HepG2 (cell line): ENCODE measurements at regions not wholly inside any gene's neighbourhood (a gene's known extent, or its start where the extent isn't known, plus 50 kb on each side); places are given as distances from the start of the nearest gene placed in this dataset.

Experiments
- ATAC-seq: fragments of 200-7000 bp; cut with Tn5 transposase; 3 replicates; pipeline ENCODE4 v1.9.1; 2020; ENCODE audit warnings: mild to moderate bottlenecking, moderate library complexity
- BruUV-seq: library from RNA; stranded (reverse); fragments of 400-500 nt; replicated peaks from 2 replicates; lab custom pipeline; 2021; lab: Mats Ljungman, UMichigan
- CTCF ChIA-PET: fragments of 300-600 bp; formaldehyde crosslinking; extraction: SDS; loops from one replicate; lab custom pipeline; 2021; ENCODE audit warnings: low total read pairs, inconsistent platforms, low intra/inter-chr PET ratio; lab: Yijun Ruan, JAX
- POLR2A ChIA-PET: fragments of 350-600 bp; sonication (Branson Sonifier 250); formaldehyde crosslinking; loops from one replicate; lab custom pipeline; 2020; ENCODE audit warnings: antibody characterized with exemption, inconsistent platforms; lab: Yijun Ruan, JAX
- DNase-seq: peaks from one replicate; pipeline ENCODE4 v3.0.0-alpha.2; 2015; ENCODE audit warnings: low spot score
- FAIRE-seq: peaks from 3 replicates; lab custom pipeline; 2011; peaks lifted over from hg19 to GRCh38; lab: Jason Lieb, UNC
- H2AFZ ChIP-seq: one replicate; pipeline ENCODE4 v1.6.1; 2011; ENCODE audit warnings: low read length, inconsistent platforms
- H3K27ac ChIP-seq: fragments of 300-600 bp; 3 replicates; pipeline ENCODE4 v1.8.0; 2011; ENCODE audit warnings: mixed run types, mild to moderate bottlenecking, mixed read lengths, low read length, inconsistent platforms; ENCODE audit not compliant: insufficient read depth; ENCODE audit errors: extremely low read length
- H3K27me3 ChIP-seq, 2 experiments: fragments of 200-600 bp in 1 of 2; 2 replicates in 1 of 2; 3 replicates in 1 of 2; pipeline versions ENCODE4 v1.6.0 to v1.8.0; 2011; ENCODE audit warnings: low read length in 2 of 2, mild to moderate bottlenecking in 2 of 2, moderate library complexity in 2 of 2, inconsistent platforms in 1 of 2; ENCODE audit not compliant: insufficient read depth in 2 of 2, control insufficient read depth in 1 of 2
- H3K36me3 ChIP-seq, 2 experiments: fragments of 200-600 bp in 1 of 2; replicated peaks in 1 of 2; 2 replicates in 1 of 2; 3 replicates in 1 of 2; pipeline versions ENCODE4 v1.5.1 to v1.8.0; 2011; ENCODE audit warnings: low read length in 2 of 2, inconsistent platforms in 1 of 2; ENCODE audit not compliant: insufficient read depth in 2 of 2, control insufficient read depth in 1 of 2
- H3K4me1 ChIP-seq: 2 replicates; pipeline ENCODE4 v1.5.1; 2012; ENCODE audit warnings: low read length, inconsistent platforms; ENCODE audit not compliant: insufficient read depth
- H3K4me2 ChIP-seq: 2 replicates; pipeline ENCODE4 v1.6.0; 2011; ENCODE audit warnings: low read depth, low read length, inconsistent platforms
- H3K4me3 ChIP-seq, 3 experiments: fragments of 200-600 bp in 1 of 3; sonication (generic), shearing (Covaris generic) in 1 of 3; replicated peaks in 1 of 3; 2 replicates each; pipeline ENCODE4 v1.5.1; 2011 to 2016; ENCODE audit warnings: low read length in 3 of 3, inconsistent platforms in 2 of 3, low read depth in 2 of 3, mild to moderate bottlenecking in 2 of 3, control low read depth in 1 of 3, mixed read lengths in 1 of 3; ENCODE audit not compliant: insufficient read depth in 1 of 3
- H3K79me2 ChIP-seq: one replicate; pipeline ENCODE4 v1.6.1; 2011; ENCODE audit warnings: low read length, inconsistent platforms; ENCODE audit not compliant: insufficient read depth
- H3K9ac ChIP-seq: 2 replicates; pipeline ENCODE4 v1.6.0; 2011; ENCODE audit warnings: mild to moderate bottlenecking, low read depth, low read length, inconsistent platforms; ENCODE audit not compliant: insufficient read depth
- H3K9me3 ChIP-seq: 2 replicates; pipeline ENCODE4 v1.5.1; 2012; ENCODE audit warnings: mild to moderate bottlenecking, low read length
- H4K20me1 ChIP-seq: 2 replicates; pipeline ENCODE4 v1.6.0; 2011; ENCODE audit warnings: inconsistent platforms, mild to moderate bottlenecking, low read length, moderate library complexity; ENCODE audit not compliant: insufficient read depth
- CBX1 ChIP-seq: IDR thresholded peaks from one replicate; pipeline ENCODE4 v1.6.1; 2016; ENCODE audit warnings: antibody characterized with exemption, low read depth
- FLYWCH1 ChIP-seq: sonication (generic); formaldehyde crosslinking; IDR thresholded peaks from 2 replicates; pipeline ENCODE4 v1.8.1; 2023; ENCODE audit warnings: mild to moderate bottlenecking, missing genetic modification reagents
- IKZF1 ChIP-seq: fragments of 450-650 bp; IDR thresholded peaks from 2 replicates; pipeline ENCODE4 v1.7.1; 2016
- KLF16 ChIP-seq, 2 experiments: sonication (generic) in 1 of 2; formaldehyde crosslinking in 1 of 2; IDR thresholded peaks; 2 replicates each; pipeline versions ENCODE4 v1.6.1 to v1.8.0; 2016 to 2023; ENCODE audit warnings: missing genetic modification reagents in 2 of 2, missing compliant biosample characterization in 1 of 2
- MAF1 ChIP-seq: sonication (generic); formaldehyde crosslinking; IDR thresholded peaks from 2 replicates; pipeline ENCODE4 v1.5.0; 2020; ENCODE audit warnings: missing genetic modification reagents, borderline replicate concordance
- MIER2 ChIP-seq: IDR thresholded peaks from 2 replicates; pipeline ENCODE4 v1.6.1; 2016; ENCODE audit warnings: missing biosample characterization, missing genetic modification reagents
- ONECUT2 ChIP-seq: sonication (generic); formaldehyde crosslinking; IDR thresholded peaks from 2 replicates; pipeline ENCODE4 v1.4.0; 2020; ENCODE audit warnings: missing genetic modification reagents
- RCOR2 ChIP-seq: IDR thresholded peaks from 2 replicates; pipeline ENCODE4 v1.6.1; 2016; ENCODE audit warnings: missing biosample characterization, missing genetic modification reagents
- ZFP82 ChIP-seq: sonication (generic); formaldehyde crosslinking; IDR thresholded peaks from 2 replicates; pipeline ENCODE4 v1.5.1; 2020; ENCODE audit warnings: mild to moderate bottlenecking, missing genetic modification reagents, borderline replicate concordance
- ZNF292 ChIP-seq: sonication (generic); formaldehyde crosslinking; IDR thresholded peaks from 2 replicates; pipeline ENCODE4 v1.8.1; 2022; ENCODE audit warnings: mild to moderate bottlenecking, low read depth, missing genetic modification reagents, borderline replicate concordance
- ZNF510 ChIP-seq: sonication (generic); formaldehyde crosslinking; IDR thresholded peaks from 2 replicates; pipeline ENCODE4 v1.4.0; 2020; ENCODE audit warnings: low read depth, mild to moderate bottlenecking, missing genetic modification reagents
- WGBS: methylation state at CpG from one replicate; pipeline ENCODE4 v1.1.6; 2017; ENCODE audit warnings: low lambda C conversion rate; 5-methylcytosine and 5-hydroxymethylcytosine counted together
- in situ Hi-C: cut with HindIII; loops from 2 replicates; pipeline ENCODE4 v1.10.0; 2017; ENCODE audit warnings: low pct_unique_long_range_greater_than_20kb; ENCODE audit not compliant: extremely low pct_ligation_motif_present
- intact Hi-C: fragments of 100-400 bp; cut with micrococcal nuclease; formaldehyde crosslinking; loops from one replicate; pipeline ENCODE4 v1.10.0; 2022; ENCODE audit not compliant: unreplicated experiment
- TF ChIP-seq, protein P1 (sequence below): sonication (generic); formaldehyde crosslinking; IDR thresholded peaks from 2 replicates; pipeline ENCODE4 v1.5.0; 2020; ENCODE audit warnings: missing genetic modification reagents, mild to moderate bottlenecking, borderline replicate concordance
- TF ChIP-seq, protein P2 (sequence below): sonication (generic); formaldehyde crosslinking; conservative IDR thresholded peaks from 2 replicates; pipeline ENCODE4 v1.8.0; 2022; ENCODE audit warnings: missing genetic modification reagents
- TF ChIP-seq, protein P3 (sequence below): sonication (generic); formaldehyde crosslinking; IDR thresholded peaks from 2 replicates; pipeline ENCODE4 v1.8.0; 2022; ENCODE audit warnings: mild to moderate bottlenecking, missing genetic modification reagents, moderate library complexity
- TF ChIP-seq, protein P4 (sequence below): sonication (generic); formaldehyde crosslinking; IDR thresholded peaks from 2 replicates; pipeline ENCODE4 v1.5.0; 2020; ENCODE audit warnings: missing genetic modification reagents

DNA sequence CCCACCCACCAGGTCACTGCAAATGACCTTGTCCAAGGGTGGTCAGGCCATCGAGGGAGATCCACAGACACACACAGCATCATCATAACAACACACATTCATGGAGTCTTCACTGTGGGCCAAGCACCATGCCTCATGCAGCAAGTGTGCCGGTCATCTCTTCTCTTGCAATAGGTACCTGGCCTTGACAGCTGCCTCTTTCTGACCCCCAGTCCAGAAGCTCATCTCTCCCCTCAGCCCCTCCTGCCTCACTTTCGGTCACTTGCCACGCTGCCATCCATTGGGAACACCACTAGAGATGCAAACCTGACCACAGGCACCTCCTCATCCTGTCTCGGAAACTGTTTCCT is 75.9 kb downstream of the OAT start:
- CTCF ChIA-PET, result no interaction called here

DNA sequence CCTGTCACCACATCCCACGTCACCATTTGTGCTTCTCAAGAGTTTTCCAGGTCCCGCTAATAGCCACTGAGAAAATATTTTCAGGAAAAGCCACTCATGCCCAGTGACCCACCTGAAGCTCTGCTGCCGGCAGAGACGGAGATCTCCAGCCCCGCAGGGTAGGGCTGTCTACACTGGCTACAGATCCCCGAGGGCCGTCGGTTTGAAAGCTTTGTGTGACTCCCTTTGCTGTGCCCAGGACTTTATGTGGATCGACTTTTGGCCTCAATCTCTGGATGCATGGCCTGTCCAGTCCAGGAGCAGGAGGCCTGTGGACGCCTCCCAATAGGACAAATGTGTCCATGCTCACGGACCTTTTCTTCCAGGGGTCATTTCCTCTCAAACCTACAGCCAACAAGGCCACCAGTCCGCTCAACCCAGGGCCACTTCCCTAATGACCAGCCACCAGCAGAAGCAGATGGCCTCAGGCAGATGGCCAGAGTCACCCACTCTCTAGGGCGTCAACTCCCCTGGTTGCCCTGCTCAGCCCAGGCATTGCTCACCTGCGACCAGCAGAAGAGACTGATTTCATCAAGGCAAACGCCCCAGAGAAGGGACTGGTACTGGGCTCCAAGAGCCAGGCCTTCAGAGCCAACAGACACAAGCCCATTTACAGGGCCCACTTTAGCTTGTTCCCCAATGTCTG is 76.4 kb downstream of the OAT start:
- H3K27ac ChIP-seq, result no peak overlapping the region
- CTCF ChIA-PET, result no interaction called here
- no peak overlapping the region for H3K4me3 ChIP-seq
- no peak overlapping the region for H3K9ac ChIP-seq
- H3K79me2 ChIP-seq, result no peaks in the 10 kb centered on the region
- TF ChIP-seq, protein P1, sequence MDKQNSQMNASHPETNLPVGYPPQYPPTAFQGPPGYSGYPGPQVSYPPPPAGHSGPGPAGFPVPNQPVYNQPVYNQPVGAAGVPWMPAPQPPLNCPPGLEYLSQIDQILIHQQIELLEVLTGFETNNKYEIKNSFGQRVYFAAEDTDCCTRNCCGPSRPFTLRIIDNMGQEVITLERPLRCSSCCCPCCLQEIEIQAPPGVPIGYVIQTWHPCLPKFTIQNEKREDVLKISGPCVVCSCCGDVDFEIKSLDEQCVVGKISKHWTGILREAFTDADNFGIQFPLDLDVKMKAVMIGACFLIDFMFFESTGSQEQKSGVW (CRISPR knock-in tag), result no peak
- no peak for TF ChIP-seq FLYWCH1 (CRISPR knock-in tag)
- no peak for TF ChIP-seq ZNF510 (CRISPR knock-in tag)
- TF ChIP-seq ONECUT2 (CRISPR knock-in tag), result no peak
- TF ChIP-seq MAF1 (CRISPR knock-in tag), result no peak
- no peak for TF ChIP-seq IKZF1
- TF ChIP-seq CBX1, result no peak
- TF ChIP-seq, protein P2, sequence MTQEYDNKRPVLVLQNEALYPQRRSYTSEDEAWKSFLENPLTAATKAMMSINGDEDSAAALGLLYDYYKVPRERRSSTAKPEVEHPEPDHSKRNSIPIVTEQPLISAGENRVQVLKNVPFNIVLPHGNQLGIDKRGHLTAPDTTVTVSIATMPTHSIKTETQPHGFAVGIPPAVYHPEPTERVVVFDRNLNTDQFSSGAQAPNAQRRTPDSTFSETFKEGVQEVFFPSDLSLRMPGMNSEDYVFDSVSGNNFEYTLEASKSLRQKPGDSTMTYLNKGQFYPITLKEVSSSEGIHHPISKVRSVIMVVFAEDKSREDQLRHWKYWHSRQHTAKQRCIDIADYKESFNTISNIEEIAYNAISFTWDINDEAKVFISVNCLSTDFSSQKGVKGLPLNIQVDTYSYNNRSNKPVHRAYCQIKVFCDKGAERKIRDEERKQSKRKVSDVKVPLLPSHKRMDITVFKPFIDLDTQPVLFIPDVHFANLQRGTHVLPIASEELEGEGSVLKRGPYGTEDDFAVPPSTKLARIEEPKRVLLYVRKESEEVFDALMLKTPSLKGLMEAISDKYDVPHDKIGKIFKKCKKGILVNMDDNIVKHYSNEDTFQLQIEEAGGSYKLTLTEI (CRISPR knock-in tag), result no peak
- TF ChIP-seq, protein P3, sequence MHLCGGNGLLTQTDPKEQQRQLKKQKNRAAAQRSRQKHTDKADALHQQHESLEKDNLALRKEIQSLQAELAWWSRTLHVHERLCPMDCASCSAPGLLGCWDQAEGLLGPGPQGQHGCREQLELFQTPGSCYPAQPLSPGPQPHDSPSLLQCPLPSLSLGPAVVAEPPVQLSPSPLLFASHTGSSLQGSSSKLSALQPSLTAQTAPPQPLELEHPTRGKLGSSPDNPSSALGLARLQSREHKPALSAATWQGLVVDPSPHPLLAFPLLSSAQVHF (CRISPR knock-in tag), result no peak
- TF ChIP-seq KLF16 (CRISPR knock-in tag; IDR thresholded peaks at IDR 0.05), result no peak
- TF ChIP-seq RCOR2 (CRISPR knock-in tag), result no peak
- TF ChIP-seq, all 625 proteins: peak for 0
- POLR2A ChIA-PET, result no interaction called here
- Histone ChIP-seq H4K20me1 (no peaks in the 10 kb centered on the region), H2AFZ (no peak overlapping the region), H3K27me3 (peaks cover 3 to 9% of the 10 kb centered on the region in 2 experiments; a peak in 2 of 5 replicates), H3K36me3 (no peaks in the 10 kb centered on the region), H3K9me3 (no peaks in the 10 kb centered on the region), H3K4me1 (no peaks in the 10 kb centered on the region), H3K4me2 (no peak overlapping the region)
- intact Hi-C loops (no loop called here), in situ Hi-C loops (no loop called here)
- WGBS, result 13% methylated on average over 13 of the region's 15 CpGs
- ATAC-seq (no peak), FAIRE-seq (no peak), DNase-seq (no peak)
- BruUV-seq, result no TSS peak

More for the DNA sequence above, 75.9 kb downstream of the OAT start:
- 49% methylated on average over 5 of the region's 5 CpGs for WGBS
- no peaks in the 10 kb centered on the region for H3K4me1 ChIP-seq
- no peaks in the 10 kb centered on the region for H3K36me3 ChIP-seq
- H3K27me3 ChIP-seq, result peaks cover 3 to 12% of the 10 kb centered on the region in 2 experiments; a peak in 2 of 5 replicates
- no peak for ATAC-seq
- no peak overlapping the region for H3K27ac ChIP-seq
- in situ Hi-C loops (no loop called here), intact Hi-C loops (no loop called here)
- BruUV-seq, result no TSS peak
- no peak overlapping the region for H3K9ac ChIP-seq
- no peak for FAIRE-seq
- TF ChIP-seq MIER2 (CRISPR knock-in tag) (no peak), ZFP82 (CRISPR knock-in tag) (no peak), ZNF292 (no peak)
- TF ChIP-seq, protein P4, sequence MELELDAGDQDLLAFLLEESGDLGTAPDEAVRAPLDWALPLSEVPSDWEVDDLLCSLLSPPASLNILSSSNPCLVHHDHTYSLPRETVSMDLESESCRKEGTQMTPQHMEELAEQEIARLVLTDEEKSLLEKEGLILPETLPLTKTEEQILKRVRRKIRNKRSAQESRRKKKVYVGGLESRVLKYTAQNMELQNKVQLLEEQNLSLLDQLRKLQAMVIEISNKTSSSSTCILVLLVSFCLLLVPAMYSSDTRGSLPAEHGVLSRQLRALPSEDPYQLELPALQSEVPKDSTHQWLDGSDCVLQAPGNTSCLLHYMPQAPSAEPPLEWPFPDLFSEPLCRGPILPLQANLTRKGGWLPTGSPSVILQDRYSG (CRISPR knock-in tag), result no peak
- H3K9me3 ChIP-seq, result no peaks in the 10 kb centered on the region
- H3K4me3 ChIP-seq, result no peak overlapping the region
- H2AFZ ChIP-seq, result no peak overlapping the region
- H4K20me1 ChIP-seq, result no peaks in the 10 kb centered on the region
- H3K4me2 ChIP-seq, result no peak overlapping the region
- H3K79me2 ChIP-seq, result no peaks in the 10 kb centered on the region
- POLR2A ChIA-PET, result no interaction called here
- no peak for DNase-seq
